GM23338 (cell line): ENCODE measurements at regions not wholly inside any gene's neighbourhood (a gene's known extent, or its start where the extent isn't known, plus 50 kb on each side); places are given as distances from the start of the nearest gene placed in this dataset.

Experiments used
- ATAC-seq: fragments of 200-7000 bp; cut with Tn5 transposase; 3 replicates; pipeline ENCODE4 v1.9.1; 2020
- DNase-seq: peaks from one replicate; pipeline ENCODE4 v3.0.0-alpha.2; 2015; ENCODE audit warnings: low spot score
- H2AFZ ChIP-seq: fragments of 200-600 bp; sonication (generic); 2 replicates; pipeline ENCODE4 v1.8.0; 2016; ENCODE audit warnings: antibody characterized with exemption, mild to moderate bottlenecking, moderate library complexity
- H3F3A ChIP-seq: fragments of 200-600 bp; sonication (generic); replicated peaks from 2 replicates; pipeline ENCODE4 v1.8.0; 2017; ENCODE audit warnings: antibody characterized with exemption, mixed run types, low read depth
- H3K27ac ChIP-seq: fragments of 200-600 bp; sonication (generic); 2 replicates; pipeline ENCODE4 v1.6.1; 2016; ENCODE audit warnings: low read depth
- H3K27me3 ChIP-seq: fragments of 200-600 bp; sonication (generic); 2 replicates; pipeline ENCODE4 v1.8.0; 2016; ENCODE audit warnings: mild to moderate bottlenecking, mixed run types, moderate library complexity; ENCODE audit not compliant: insufficient read depth
- H3K36me3 ChIP-seq: fragments of 200-600 bp; sonication (generic); 2 replicates; pipeline ENCODE4 v1.8.0; 2016; ENCODE audit warnings: mild to moderate bottlenecking; ENCODE audit not compliant: insufficient read depth
- H3K4me1 ChIP-seq: fragments of 200-600 bp; sonication (generic); 2 replicates; pipeline ENCODE4 v1.8.0; 2016; ENCODE audit warnings: mild to moderate bottlenecking, moderate library complexity; ENCODE audit not compliant: insufficient read depth
- H3K4me2 ChIP-seq: fragments of 200-600 bp; sonication (generic); 2 replicates; pipeline ENCODE4 v1.7.1; 2017; ENCODE audit warnings: mixed run types
- H3K4me3 ChIP-seq: fragments of 200-600 bp; sonication (generic); 2 replicates; pipeline ENCODE4 v1.6.1; 2016; ENCODE audit warnings: mixed run types
- H3K79me2 ChIP-seq: fragments of 200-600 bp; sonication (generic); replicated peaks from 2 replicates; pipeline ENCODE4 v1.8.0; 2017; ENCODE audit warnings: mild to moderate bottlenecking; ENCODE audit not compliant: insufficient read depth
- H3K9me2 ChIP-seq: fragments of 200-600 bp; sonication (generic); 2 replicates; pipeline ENCODE4 v1.8.0; 2017; ENCODE audit not compliant: insufficient read depth
- H4K20me1 ChIP-seq: fragments of 200-600 bp; sonication (generic); replicated peaks from 2 replicates; pipeline ENCODE4 v1.8.0; 2017; ENCODE audit warnings: mild to moderate bottlenecking; ENCODE audit not compliant: insufficient read depth
- H3K27ac Mint-ChIP-seq: 2 replicates; pipeline ENCODE4 v1.8.0; 2020; ENCODE audit warnings: inconsistent platforms, mild to moderate bottlenecking, moderate library complexity, mixed read lengths
- H3K27me3 Mint-ChIP-seq: 3 replicates; pipeline ENCODE4 v1.8.0; 2022; ENCODE audit warnings: low read depth, mild to moderate bottlenecking, moderate library complexity, mixed read lengths, inconsistent platforms; ENCODE audit not compliant: insufficient read depth, poor library complexity
- H3K36me3 Mint-ChIP-seq: 3 replicates; pipeline ENCODE4 v1.8.0; 2021; ENCODE audit warnings: low read depth, mild to moderate bottlenecking, inconsistent platforms, moderate library complexity, mixed read lengths
- H3K4me1 Mint-ChIP-seq: 3 replicates; pipeline ENCODE4 v1.8.0; 2020; ENCODE audit warnings: mild to moderate bottlenecking, inconsistent platforms, mixed read lengths
- H3K4me3 Mint-ChIP-seq: 3 replicates; pipeline ENCODE4 v1.8.0; 2021; ENCODE audit warnings: moderate library complexity, mild to moderate bottlenecking, inconsistent platforms, mixed read lengths
- H3K9me3 Mint-ChIP-seq: 3 replicates; pipeline ENCODE4 v1.8.0; 2020; ENCODE audit warnings: moderate library complexity, mild to moderate bottlenecking, inconsistent platforms, mixed read lengths
- CREB1 ChIP-seq: fragments of 250-450 bp; sonication (Bioruptor Pico); IDR thresholded peaks from 2 replicates; pipeline ENCODE4 v1.5.0; 2020; ENCODE audit warnings: low read depth, mild to moderate bottlenecking, moderate library complexity
- CTCF ChIP-seq, 2 experiments: fragments of 200-600 bp in 1 of 2; sonication (generic) in 1 of 2; conservative IDR thresholded peaks; 2 replicates each; pipeline versions ENCODE4 v1.5.1 to v1.6.1; 2016 to 2017; ENCODE audit warnings: antibody characterized with exemption in 2 of 2, low read depth in 2 of 2, mild to moderate bottlenecking in 2 of 2, moderate library complexity in 1 of 2
- EZH2 ChIP-seq: fragments of 200-600 bp; sonication (generic); IDR thresholded peaks from one replicate; pipeline ENCODE4 v1.8.0; 2017; ENCODE audit warnings: antibody characterized with exemption, mild to moderate bottlenecking, low read depth; ENCODE audit not compliant: unreplicated experiment
- EZH2phosphoT487 ChIP-seq: fragments of 200-600 bp; sonication (generic); IDR thresholded peaks from one replicate; pipeline ENCODE4 v1.8.1; 2018; ENCODE audit warnings: antibody characterized with exemption; ENCODE audit not compliant: unreplicated experiment
- JUNB ChIP-seq: IDR thresholded peaks from one replicate; pipeline ENCODE4 v1.6.1; 2016; ENCODE audit warnings: antibody characterized with exemption; ENCODE audit not compliant: unreplicated experiment
- NANOG ChIP-seq: IDR thresholded peaks from 2 replicates; pipeline ENCODE4 v1.6.1; 2016; ENCODE audit warnings: antibody characterized with exemption, borderline replicate concordance
- POLR2AphosphoS5 ChIP-seq: IDR thresholded peaks from 2 replicates; pipeline ENCODE4 v1.6.1; 2016; ENCODE audit warnings: antibody characterized with exemption, low read depth
- REST ChIP-seq: IDR thresholded peaks from one replicate; pipeline ENCODE4 v1.6.1; 2018; ENCODE audit warnings: antibody characterized with exemption; ENCODE audit not compliant: unreplicated experiment
- STAT1 ChIP-seq: IDR thresholded peaks from one replicate; pipeline ENCODE4 v1.6.1; 2016; ENCODE audit warnings: antibody characterized with exemption; ENCODE audit not compliant: unreplicated experiment
- ZNF114 ChIP-seq: fragments of 250-450 bp; sonication (Bioruptor Pico); IDR thresholded peaks from 2 replicates; pipeline ENCODE4 v1.5.0; 2020; ENCODE audit warnings: mild to moderate bottlenecking, moderate library complexity
- ZNF331 ChIP-seq: fragments of 250-450 bp; sonication (Bioruptor Pico); IDR thresholded peaks from 2 replicates; pipeline ENCODE4 v1.5.0; 2020; ENCODE audit warnings: low read depth, mild to moderate bottlenecking, moderate library complexity
- TF ChIP-seq, protein P1 (sequence below): IDR thresholded peaks from 2 replicates; pipeline ENCODE4 v1.6.1; 2016; ENCODE audit warnings: antibody characterized with exemption
- TF ChIP-seq, protein P2 (sequence below): fragments of 250-450 bp; sonication (Bioruptor Pico); IDR thresholded peaks from 2 replicates; pipeline ENCODE4 v1.5.0; 2020; ENCODE audit warnings: mild to moderate bottlenecking, moderate library complexity

DNA sequence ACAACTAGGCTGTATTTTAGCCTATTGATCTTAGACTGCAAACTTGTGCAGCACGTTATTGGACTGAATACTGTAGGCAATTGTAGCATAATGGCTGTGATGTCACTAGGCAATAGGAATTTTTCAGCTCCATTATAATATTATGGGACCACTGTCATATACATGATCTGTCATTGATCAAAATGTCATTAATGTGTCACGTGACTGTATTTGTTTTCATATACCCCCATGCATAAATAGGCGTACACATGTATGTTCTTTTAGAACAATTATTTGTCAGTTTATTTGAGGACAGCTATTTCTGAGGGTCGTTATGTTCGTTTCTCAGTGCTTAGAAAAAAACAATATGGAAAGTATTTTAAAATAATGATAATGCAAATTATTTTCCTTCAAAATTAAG lies 111.9 kb upstream of the CDH2 start:
- Mint-ChIP-seq H3K27me3 (peaks cover 54% of the 10 kb centered on the region), H3K9me3 (peaks cover 6% of the 10 kb centered on the region; the same call in 2 of the 3 replicates), H3K27ac (no peak overlapping the region), H3K4me1 (peaks cover 8% of the 10 kb centered on the region; the same call in 2 of the 3 replicates), H3K36me3 (no peaks in the 10 kb centered on the region), H3K4me3 (no peak overlapping the region)
- H2AFZ ChIP-seq, result no peak overlapping the region
- H3F3A ChIP-seq, result no peaks in the 10 kb centered on the region
- no peak for TF ChIP-seq JUNB
- TF ChIP-seq POLR2AphosphoS5, result no peak
- no peak for TF ChIP-seq NANOG
- TF ChIP-seq ZNF331 (CRISPR knock-in tag), result no peak
- TF ChIP-seq EZH2phosphoT487, result no peak
- no peak for TF ChIP-seq STAT1
- TF ChIP-seq, protein P1, sequence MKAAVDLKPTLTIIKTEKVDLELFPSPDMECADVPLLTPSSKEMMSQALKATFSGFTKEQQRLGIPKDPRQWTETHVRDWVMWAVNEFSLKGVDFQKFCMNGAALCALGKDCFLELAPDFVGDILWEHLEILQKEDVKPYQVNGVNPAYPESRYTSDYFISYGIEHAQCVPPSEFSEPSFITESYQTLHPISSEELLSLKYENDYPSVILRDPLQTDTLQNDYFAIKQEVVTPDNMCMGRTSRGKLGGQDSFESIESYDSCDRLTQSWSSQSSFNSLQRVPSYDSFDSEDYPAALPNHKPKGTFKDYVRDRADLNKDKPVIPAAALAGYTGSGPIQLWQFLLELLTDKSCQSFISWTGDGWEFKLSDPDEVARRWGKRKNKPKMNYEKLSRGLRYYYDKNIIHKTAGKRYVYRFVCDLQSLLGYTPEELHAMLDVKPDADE, result no peak
- no peak for TF ChIP-seq CTCF (conservative IDR thresholded peaks at IDR 0.05; ENCODE audit: low read depth in 2 of 2)
- no peak for TF ChIP-seq EZH2
- TF ChIP-seq, protein P2, sequence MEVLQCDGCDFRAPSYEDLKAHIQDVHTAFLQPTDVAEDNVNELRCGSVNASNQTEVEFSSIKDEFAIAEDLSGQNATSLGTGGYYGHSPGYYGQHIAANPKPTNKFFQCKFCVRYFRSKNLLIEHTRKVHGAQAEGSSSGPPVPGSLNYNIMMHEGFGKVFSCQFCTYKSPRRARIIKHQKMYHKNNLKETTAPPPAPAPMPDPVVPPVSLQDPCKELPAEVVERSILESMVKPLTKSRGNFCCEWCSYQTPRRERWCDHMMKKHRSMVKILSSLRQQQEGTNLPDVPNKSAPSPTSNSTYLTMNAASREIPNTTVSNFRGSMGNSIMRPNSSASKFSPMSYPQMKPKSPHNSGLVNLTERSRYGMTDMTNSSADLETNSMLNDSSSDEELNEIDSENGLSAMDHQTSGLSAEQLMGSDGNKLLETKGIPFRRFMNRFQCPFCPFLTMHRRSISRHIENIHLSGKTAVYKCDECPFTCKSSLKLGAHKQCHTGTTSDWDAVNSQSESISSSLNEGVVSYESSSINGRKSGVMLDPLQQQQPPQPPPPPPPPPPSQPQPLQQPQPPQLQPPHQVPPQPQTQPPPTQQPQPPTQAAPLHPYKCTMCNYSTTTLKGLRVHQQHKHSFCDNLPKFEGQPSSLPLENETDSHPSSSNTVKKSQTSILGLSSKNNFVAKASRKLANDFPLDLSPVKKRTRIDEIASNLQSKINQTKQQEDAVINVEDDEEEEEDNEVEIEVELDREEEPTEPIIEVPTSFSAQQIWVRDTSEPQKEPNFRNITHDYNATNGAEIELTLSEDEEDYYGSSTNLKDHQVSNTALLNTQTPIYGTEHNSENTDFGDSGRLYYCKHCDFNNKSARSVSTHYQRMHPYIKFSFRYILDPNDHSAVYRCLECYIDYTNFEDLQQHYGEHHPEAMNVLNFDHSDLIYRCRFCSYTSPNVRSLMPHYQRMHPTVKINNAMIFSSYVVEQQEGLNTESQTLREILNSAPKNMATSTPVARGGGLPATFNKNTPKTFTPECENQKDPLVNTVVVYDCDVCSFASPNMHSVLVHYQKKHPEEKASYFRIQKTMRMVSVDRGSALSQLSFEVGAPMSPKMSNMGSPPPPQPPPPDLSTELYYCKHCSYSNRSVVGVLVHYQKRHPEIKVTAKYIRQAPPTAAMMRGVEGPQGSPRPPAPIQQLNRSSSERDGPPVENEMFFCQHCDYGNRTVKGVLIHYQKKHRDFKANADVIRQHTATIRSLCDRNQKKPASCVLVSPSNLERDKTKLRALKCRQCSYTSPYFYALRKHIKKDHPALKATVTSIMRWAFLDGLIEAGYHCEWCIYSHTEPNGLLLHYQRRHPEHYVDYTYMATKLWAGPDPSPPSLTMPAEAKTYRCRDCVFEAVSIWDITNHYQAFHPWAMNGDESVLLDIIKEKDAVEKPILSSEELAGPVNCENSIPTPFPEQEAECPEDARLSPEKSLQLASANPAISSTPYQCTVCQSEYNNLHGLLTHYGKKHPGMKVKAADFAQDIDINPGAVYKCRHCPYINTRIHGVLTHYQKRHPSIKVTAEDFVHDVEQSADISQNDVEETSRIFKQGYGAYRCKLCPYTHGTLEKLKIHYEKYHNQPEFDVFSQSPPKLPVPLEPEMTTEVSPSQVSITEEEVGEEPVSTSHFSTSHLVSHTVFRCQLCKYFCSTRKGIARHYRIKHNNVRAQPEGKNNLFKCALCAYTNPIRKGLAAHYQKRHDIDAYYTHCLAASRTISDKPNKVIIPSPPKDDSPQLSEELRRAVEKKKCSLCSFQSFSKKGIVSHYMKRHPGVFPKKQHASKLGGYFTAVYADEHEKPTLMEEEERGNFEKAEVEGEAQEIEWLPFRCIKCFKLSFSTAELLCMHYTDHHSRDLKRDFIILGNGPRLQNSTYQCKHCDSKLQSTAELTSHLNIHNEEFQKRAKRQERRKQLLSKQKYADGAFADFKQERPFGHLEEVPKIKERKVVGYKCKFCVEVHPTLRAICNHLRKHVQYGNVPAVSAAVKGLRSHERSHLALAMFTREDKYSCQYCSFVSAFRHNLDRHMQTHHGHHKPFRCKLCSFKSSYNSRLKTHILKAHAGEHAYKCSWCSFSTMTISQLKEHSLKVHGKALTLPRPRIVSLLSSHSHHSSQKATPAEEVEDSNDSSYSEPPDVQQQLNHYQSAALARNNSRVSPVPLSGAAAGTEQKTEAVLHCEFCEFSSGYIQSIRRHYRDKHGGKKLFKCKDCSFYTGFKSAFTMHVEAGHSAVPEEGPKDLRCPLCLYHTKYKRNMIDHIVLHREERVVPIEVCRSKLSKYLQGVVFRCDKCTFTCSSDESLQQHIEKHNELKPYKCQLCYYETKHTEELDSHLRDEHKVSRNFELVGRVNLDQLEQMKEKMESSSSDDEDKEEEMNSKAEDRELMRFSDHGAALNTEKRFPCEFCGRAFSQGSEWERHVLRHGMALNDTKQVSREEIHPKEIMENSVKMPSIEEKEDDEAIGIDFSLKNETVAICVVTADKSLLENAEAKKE, result no peak
- TF ChIP-seq REST, result no peak
- TF ChIP-seq ZNF114, result no peak
- TF ChIP-seq CREB1, result no peak
- DNase-seq, result no peak
- no peaks in the 10 kb centered on the region for H3K79me2 ChIP-seq
- H3K4me1 ChIP-seq, result peaks cover 8% of the 10 kb centered on the region
- no peaks in the 10 kb centered on the region for H3K36me3 ChIP-seq
- ATAC-seq, result no peak
- no peak overlapping the region for H3K4me2 ChIP-seq
- no peaks in the 10 kb centered on the region for H3K9me2 ChIP-seq
- no peak overlapping the region for H3K27ac ChIP-seq
- no peaks in the 10 kb centered on the region for H4K20me1 ChIP-seq
- no peak overlapping the region for H3K4me3 ChIP-seq
- H3K27me3 ChIP-seq, result peaks cover 64% of the 10 kb centered on the region
